Natural killer cell (primary cell): ENCODE measurements at regions not wholly inside any gene's neighbourhood (a gene's known extent, or its start where the extent isn't known, plus 50 kb on each side); places are given as distances from the start of the nearest gene placed in this dataset.
A peak's percentile ranks its signal among the peaks of the same experiment; 100 is the strongest.
"Not testable (repeated sequence)": the region's sequence is repeated elsewhere in the genome, so short reads cannot be mapped to it uniquely, and the experiment has no call there.

Source experiments
- ATAC-seq, 3 donors: fragments of 150-1000 bp in 2 of 3; fragments of 200-7000 bp in 1 of 3; cut with Tn5 transposase; 1 replicate in 1 of 3; 2 replicates in 2 of 3; pipeline ENCODE4 v1.10.0; 2021; ENCODE audit warnings: mild to moderate bottlenecking in 2 of 3, moderate library complexity in 2 of 3
- DNase-seq, 2 donors: peaks; one replicate each; pipeline versions ENCODE4 v3.0.0 to v3.0.0-alpha.2; 2013 to 2021; ENCODE audit warnings: mixed read lengths in 1 of 2
- H3K27ac ChIP-seq: one replicate; pipeline ENCODE4 v1.5.1; 2013; ENCODE audit warnings: mild to moderate bottlenecking, low read length
- H3K27me3 ChIP-seq: one replicate; pipeline ENCODE4 v1.6.1; 2013; ENCODE audit warnings: low read length; ENCODE audit not compliant: control insufficient read depth, insufficient read depth
- H3K36me3 ChIP-seq: one replicate; pipeline ENCODE4 v1.6.1; 2013; ENCODE audit warnings: low read length; ENCODE audit not compliant: control insufficient read depth, insufficient read depth
- H3K4me1 ChIP-seq: one replicate; pipeline ENCODE4 v1.6.1; 2013; ENCODE audit warnings: low read length; ENCODE audit not compliant: control insufficient read depth, insufficient read depth
- H3K4me3 ChIP-seq: one replicate; pipeline ENCODE4 v1.5.1; 2013; ENCODE audit warnings: low read length
- H3K9me3 ChIP-seq: one replicate; pipeline ENCODE4 v1.6.1; 2013; ENCODE audit warnings: low read length; ENCODE audit not compliant: control insufficient read depth, insufficient read depth
- H3K27ac Mint-ChIP-seq, 2 donors: one replicate each; pipeline ENCODE4 v1.8.0; 2022; ENCODE audit warnings: mild to moderate bottlenecking in 2 of 2, mixed read lengths in 2 of 2, moderate library complexity in 1 of 2
- H3K27me3 Mint-ChIP-seq, 2 donors: one replicate each; pipeline ENCODE4 v1.8.0; 2022; ENCODE audit warnings: low read depth in 2 of 2, mixed read lengths in 2 of 2
- H3K36me3 Mint-ChIP-seq: one replicate; pipeline ENCODE4 v1.8.0; 2022; ENCODE audit warnings: mixed read lengths
- H3K4me1 Mint-ChIP-seq, 2 donors: one replicate each; pipeline ENCODE4 v1.8.0; 2022; ENCODE audit warnings: mixed read lengths in 2 of 2
- H3K4me3 Mint-ChIP-seq: one replicate; pipeline ENCODE4 v1.8.0; 2022; ENCODE audit warnings: mild to moderate bottlenecking, moderate library complexity, mixed read lengths
- H3K9me3 Mint-ChIP-seq, 2 donors: one replicate each; pipeline ENCODE4 v1.8.0; 2022; ENCODE audit warnings: mixed read lengths in 2 of 2
- WGBS: methylation state at CpG from one replicate; pipeline ENCODE4 v1.1.7; 2013; ENCODE audit warnings: missing lambda C conversion rate; ENCODE audit not compliant: insufficient coverage; 5-methylcytosine and 5-hydroxymethylcytosine counted together
- intact Hi-C: fragments of 100-400 bp; cut with micrococcal nuclease; formaldehyde crosslinking; loops from one replicate; pipeline ENCODE4 v1.14.2; 2022
- TF ChIP-seq, protein P1 (sequence below): fragments of 200-600 bp; IDR thresholded peaks from one replicate; pipeline ENCODE4 v1.8.0; 2022; ENCODE audit warnings: antibody characterized with exemption

DNA sequence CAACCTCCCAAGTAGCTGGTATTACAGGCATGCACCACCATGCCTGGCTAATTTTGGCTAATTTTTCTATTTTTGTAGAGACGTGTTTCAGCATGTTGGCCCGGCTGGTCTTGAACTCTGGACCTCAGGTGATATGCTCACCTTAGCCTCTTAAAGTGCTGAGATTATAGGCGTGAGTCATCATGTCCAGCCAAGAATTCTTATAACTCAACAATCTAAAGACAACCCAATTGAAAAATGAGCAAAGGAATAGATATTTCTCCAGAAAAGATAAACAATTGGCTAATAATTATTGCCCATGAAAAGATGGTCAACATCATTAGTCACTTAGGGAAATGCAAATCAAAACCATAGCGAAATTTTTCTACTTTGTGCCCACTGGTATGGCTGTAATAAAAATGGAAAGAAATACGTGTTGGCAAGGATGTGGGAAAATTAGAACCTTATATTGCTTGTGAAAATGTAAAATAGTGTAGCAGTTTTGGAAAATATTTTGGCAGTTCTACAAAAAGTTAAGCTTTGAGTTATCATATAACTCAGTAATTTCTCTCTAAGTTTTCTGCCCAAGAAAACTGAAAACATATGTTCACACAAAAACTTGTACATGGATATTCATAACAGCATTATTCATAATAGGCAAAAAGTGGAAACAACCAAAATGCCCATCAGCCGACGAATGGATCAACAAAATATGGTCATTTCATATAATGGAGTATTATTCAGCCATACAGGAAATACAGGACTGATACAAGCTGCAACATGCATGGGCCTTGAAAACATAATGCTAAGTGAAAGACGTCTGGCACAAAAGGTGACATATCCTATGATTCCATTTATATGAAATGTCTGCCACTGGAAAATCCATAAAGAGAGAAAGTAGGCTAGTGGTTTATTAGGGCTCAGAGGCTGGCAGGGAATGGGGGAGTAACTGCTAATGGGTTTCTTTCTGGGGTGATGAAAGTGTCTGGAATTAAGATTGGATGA, 87.8 kb downstream of the UTRN start:
- H3K27ac Mint-ChIP-seq: peak overlapping the region; percentile 71
- no peaks in the 10 kb centered on the region for H3K9me3 Mint-ChIP-seq
- intact Hi-C loops: no loop called here
- no peak for ATAC-seq
- no peaks in the 10 kb centered on the region for H3K36me3 Mint-ChIP-seq
- Histone ChIP-seq H3K4me1 (peaks cover 44% of the 10 kb centered on the region), H3K9me3 (no peaks in the 10 kb centered on the region), H3K27me3 (no peaks in the 10 kb centered on the region), H3K4me3 (no peak overlapping the region), H3K36me3 (peaks cover 17% of the 10 kb centered on the region), H3K27ac (no peak overlapping the region)
- H3K4me3 Mint-ChIP-seq: peak overlapping the region; percentile 28
- H3K4me1 Mint-ChIP-seq: peaks cover 67 to 75% of the 10 kb centered on the region in 2 donors
- TF ChIP-seq, protein P1, sequence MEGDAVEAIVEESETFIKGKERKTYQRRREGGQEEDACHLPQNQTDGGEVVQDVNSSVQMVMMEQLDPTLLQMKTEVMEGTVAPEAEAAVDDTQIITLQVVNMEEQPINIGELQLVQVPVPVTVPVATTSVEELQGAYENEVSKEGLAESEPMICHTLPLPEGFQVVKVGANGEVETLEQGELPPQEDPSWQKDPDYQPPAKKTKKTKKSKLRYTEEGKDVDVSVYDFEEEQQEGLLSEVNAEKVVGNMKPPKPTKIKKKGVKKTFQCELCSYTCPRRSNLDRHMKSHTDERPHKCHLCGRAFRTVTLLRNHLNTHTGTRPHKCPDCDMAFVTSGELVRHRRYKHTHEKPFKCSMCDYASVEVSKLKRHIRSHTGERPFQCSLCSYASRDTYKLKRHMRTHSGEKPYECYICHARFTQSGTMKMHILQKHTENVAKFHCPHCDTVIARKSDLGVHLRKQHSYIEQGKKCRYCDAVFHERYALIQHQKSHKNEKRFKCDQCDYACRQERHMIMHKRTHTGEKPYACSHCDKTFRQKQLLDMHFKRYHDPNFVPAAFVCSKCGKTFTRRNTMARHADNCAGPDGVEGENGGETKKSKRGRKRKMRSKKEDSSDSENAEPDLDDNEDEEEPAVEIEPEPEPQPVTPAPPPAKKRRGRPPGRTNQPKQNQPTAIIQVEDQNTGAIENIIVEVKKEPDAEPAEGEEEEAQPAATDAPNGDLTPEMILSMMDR: no peak
- no peak for DNase-seq
- WGBS: 85% methylated on average over 8 of the region's 8 CpGs
- no peaks in the 10 kb centered on the region for H3K27me3 Mint-ChIP-seq

- H3K27me3 Mint-ChIP-seq, ATAC-seq, H3K27ac ChIP-seq, DNase-seq, H3K27me3 ChIP-seq, H3K9me3 Mint-ChIP-seq, H3K4me3 Mint-ChIP-seq, H3K4me3 ChIP-seq, H3K9me3 ChIP-seq, intact Hi-C loops, H3K36me3 Mint-ChIP-seq: not testable (repeated sequence)
- peaks cover 47% of the 10 kb centered on the region for H3K4me1 ChIP-seq
- peaks cover 17% of the 10 kb centered on the region for H3K36me3 ChIP-seq
- H3K27ac Mint-ChIP-seq: peak overlapping the region in 1 of 2 donors; percentile 71
- WGBS: 85% methylated on average over 10 of the region's 12 CpGs
- H3K4me1 Mint-ChIP-seq: peaks cover 79 to 82% of the 10 kb centered on the region in 2 donors
Measured at GRCh38 chr6:144374525-144374924, 89.4 kb downstream of the UTRN start.

DNA sequence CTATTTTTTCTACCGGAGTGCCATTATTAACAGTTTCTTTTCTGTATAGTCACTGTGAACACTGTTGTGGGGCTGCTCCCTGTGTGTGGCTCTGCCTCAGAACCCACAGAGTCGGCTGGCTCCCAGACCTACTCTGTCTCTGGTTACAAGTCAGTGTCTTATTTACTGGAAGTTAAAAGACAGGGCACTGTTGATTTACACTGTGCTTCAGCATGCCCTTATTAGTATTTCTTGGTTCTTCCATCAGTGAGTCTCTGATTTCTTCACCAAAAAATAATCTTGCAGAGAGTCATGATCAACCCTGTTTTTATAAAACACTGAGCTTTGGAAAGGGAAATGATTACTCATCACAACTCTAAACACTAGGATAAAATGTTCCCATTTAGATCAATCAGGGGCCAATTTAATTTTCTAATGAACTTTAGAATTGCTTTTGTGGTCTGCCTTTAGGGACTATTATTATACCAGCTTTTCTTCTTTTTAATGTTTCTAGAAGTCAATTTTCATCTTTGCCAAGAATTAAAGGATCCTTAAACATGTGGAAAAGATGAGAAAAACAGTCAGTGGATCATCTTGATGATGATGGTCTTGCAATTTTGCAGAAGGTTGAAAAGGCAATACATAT, 92.6 kb downstream of the UTRN start:
- Histone ChIP-seq H3K4me3 (no peak overlapping the region), H3K27ac (no peak overlapping the region), H3K9me3 (no peaks in the 10 kb centered on the region), H3K36me3 (peaks cover 11% of the 10 kb centered on the region), H3K27me3 (no peaks in the 10 kb centered on the region), H3K4me1 (peaks cover 41% of the 10 kb centered on the region)
- TF ChIP-seq, protein P1: no peak
- Mint-ChIP-seq H3K27me3 (no peaks in the 10 kb centered on the region), H3K27ac (peak overlapping the region; percentile 21 to 81), H3K4me1 (peaks cover 70 to 79% of the 10 kb centered on the region in 2 donors), H3K9me3 (no peaks in the 10 kb centered on the region), H3K4me3 (peak overlapping the region; percentile 17), H3K36me3 (peaks cover 5% of the 10 kb centered on the region)
- no peak for DNase-seq
- intact Hi-C loops: loop anchor here (5.0 kb wide), 2 partner anchors 35 kb away; no protein-coding TSS in a partner anchor
- WGBS: 24% methylated on average over 2 of the region's 2 CpGs
- ATAC-seq: peak; percentile 61 to 76 (median 62)

- H3K27ac Mint-ChIP-seq: peak overlapping the region; percentile 21 to 81
- Histone ChIP-seq H3K4me3 (no peak overlapping the region), H3K27me3 (no peaks in the 10 kb centered on the region), H3K9me3 (no peaks in the 10 kb centered on the region), H3K27ac (no peak overlapping the region), H3K36me3 (peaks cover 11% of the 10 kb centered on the region), H3K4me1 (peaks cover 44% of the 10 kb centered on the region)
- peak overlapping the region; percentile 17 for H3K4me3 Mint-ChIP-seq
- intact Hi-C loops: loop anchor here (5.0 kb wide), 2 partner anchors 34 to 36 kb away; no protein-coding TSS in a partner anchor
- H3K9me3 Mint-ChIP-seq: no peaks in the 10 kb centered on the region
- DNase-seq (no peak), ATAC-seq (peak in 1 of 3 donors; percentile 34)
- H3K4me1 Mint-ChIP-seq: peaks cover 64 to 74% of the 10 kb centered on the region in 2 donors
- no peaks in the 10 kb centered on the region for H3K27me3 Mint-ChIP-seq
- 64% methylated on average over 4 of the region's 4 CpGs for WGBS
- H3K36me3 Mint-ChIP-seq: peaks cover 5% of the 10 kb centered on the region
- TF ChIP-seq, protein P1: no peak
Measured at GRCh38 chr6:144378437-144378836, 93.3 kb downstream of the UTRN start.
